ENCODE measurements at regions not wholly inside any gene's neighbourhood (a gene's known extent, or its start where the extent isn't known, plus 50 kb on each side); places are given as distances from the start of the nearest gene placed in this dataset.
"Not testable (repeated sequence)": the region's sequence is repeated elsewhere in the genome, so short reads cannot be mapped to it uniquely, and the experiment has no call there.

DNA sequence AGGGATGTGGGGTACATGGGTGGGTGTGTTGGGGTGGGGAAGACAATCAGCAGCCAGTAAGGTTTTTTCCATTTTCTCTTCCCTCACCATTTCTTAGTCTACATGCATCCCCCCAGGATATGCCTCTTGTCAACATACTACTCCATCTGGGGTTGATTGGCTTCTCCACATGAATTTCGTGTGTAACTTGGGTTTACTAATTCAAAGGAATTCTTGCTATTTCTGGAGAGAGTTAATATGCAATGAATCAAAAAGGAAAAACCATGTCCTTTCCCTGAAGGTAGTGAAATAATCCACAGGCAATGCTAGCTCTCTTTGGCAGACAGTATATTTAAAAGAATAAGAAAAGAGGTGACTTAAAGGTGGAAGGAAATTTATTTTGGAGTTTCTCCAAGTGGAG, 198.4 kb downstream of the EBLN2 start:
- no peak for DNase-seq
- Histone ChIP-seq H3K4me3 (no peak overlapping the region), H3K36me3 (no peaks in the 10 kb centered on the region), H3K4me1 (peaks cover 0 to 7% (median 0%) of the 10 kb centered on the region in 4 donors), H3K27ac (no peak overlapping the region), H3K9me3 (no peaks in the 10 kb centered on the region), H3K27me3 (no peaks in the 10 kb centered on the region)
- intact Hi-C loops (cut with DNase I) = no loop called here
- TF ChIP-seq EP300 (IDR thresholded peaks at IDR 0.05) (no peak), POLR2AphosphoS5 (IDR thresholded peaks at IDR 0.05) (no peak), POLR2A (IDR thresholded peaks at IDR 0.05) (no peak)
- TF ChIP-seq, protein P1, sequence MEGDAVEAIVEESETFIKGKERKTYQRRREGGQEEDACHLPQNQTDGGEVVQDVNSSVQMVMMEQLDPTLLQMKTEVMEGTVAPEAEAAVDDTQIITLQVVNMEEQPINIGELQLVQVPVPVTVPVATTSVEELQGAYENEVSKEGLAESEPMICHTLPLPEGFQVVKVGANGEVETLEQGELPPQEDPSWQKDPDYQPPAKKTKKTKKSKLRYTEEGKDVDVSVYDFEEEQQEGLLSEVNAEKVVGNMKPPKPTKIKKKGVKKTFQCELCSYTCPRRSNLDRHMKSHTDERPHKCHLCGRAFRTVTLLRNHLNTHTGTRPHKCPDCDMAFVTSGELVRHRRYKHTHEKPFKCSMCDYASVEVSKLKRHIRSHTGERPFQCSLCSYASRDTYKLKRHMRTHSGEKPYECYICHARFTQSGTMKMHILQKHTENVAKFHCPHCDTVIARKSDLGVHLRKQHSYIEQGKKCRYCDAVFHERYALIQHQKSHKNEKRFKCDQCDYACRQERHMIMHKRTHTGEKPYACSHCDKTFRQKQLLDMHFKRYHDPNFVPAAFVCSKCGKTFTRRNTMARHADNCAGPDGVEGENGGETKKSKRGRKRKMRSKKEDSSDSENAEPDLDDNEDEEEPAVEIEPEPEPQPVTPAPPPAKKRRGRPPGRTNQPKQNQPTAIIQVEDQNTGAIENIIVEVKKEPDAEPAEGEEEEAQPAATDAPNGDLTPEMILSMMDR (IDR thresholded peaks at IDR 0.05) = no peak
- WGBS, 2 donors = 67 to 75% methylated on average over 1 of the region's 1 CpG

GRCh38 chr3:73266558-73266957, 205.1 kb downstream of the EBLN2 start:
- H3K27me3 ChIP-seq; H3K4me3 ChIP-seq; DNase-seq; H3K4me1 ChIP-seq; H3K9me3 ChIP-seq; intact Hi-C loops (cut with DNase I); H3K36me3 ChIP-seq; H3K27ac ChIP-seq: not testable (repeated sequence)
- WGBS, 2 donors = 93 to 98% methylated on average over 1 of the region's 1 CpG

DNA sequence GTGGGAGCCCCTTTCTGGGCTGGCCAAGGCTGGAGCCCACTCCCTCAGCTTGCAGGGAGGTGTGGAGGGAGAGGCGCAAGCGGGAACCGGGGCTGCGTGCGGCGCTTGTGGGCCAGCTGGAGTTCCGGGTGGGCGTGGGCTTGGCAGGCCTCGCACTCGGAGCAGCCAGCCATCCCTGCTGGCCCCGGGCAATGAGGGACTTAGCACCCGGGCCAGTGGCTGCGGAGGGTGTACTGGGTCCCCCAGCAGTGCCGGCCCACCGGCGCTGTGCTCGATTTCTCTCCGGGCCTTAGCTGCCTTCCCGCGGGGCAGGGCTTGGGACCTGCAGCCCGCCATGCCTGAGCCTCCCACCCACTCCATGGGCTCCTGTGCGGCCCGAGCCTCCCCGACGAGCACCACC, 207.7 kb downstream of the EBLN2 start:
- H3K27me3 ChIP-seq; H3K4me3 ChIP-seq; H3K36me3 ChIP-seq; intact Hi-C loops (cut with DNase I); H3K27ac ChIP-seq; H3K9me3 ChIP-seq; H3K4me1 ChIP-seq; DNase-seq: not testable (repeated sequence)
- 91 to 94% methylated on average over 25 of the region's 25 CpGs for WGBS, 2 donors

GRCh38 chr3:73270839-73271483, 209.5 kb downstream of the EBLN2 start:
- 58 to 76% methylated on average over 2 of the region's 2 CpGs for WGBS, 2 donors
- H3K27ac ChIP-seq = no peak overlapping the region
- no peak for DNase-seq
- no peak overlapping the region for H3K4me3 ChIP-seq
- H3K4me1 ChIP-seq = no peaks in the 10 kb centered on the region
- no peaks in the 10 kb centered on the region for H3K36me3 ChIP-seq
- no peak for TF ChIP-seq POLR2AphosphoS5 (IDR thresholded peaks at IDR 0.05)
- H3K9me3 ChIP-seq = peaks cover 0 to 2% (median 0%) of the 10 kb centered on the region in 4 donors
- intact Hi-C loops (cut with DNase I) = no loop called here
- no peaks in the 10 kb centered on the region for H3K27me3 ChIP-seq

DNA sequence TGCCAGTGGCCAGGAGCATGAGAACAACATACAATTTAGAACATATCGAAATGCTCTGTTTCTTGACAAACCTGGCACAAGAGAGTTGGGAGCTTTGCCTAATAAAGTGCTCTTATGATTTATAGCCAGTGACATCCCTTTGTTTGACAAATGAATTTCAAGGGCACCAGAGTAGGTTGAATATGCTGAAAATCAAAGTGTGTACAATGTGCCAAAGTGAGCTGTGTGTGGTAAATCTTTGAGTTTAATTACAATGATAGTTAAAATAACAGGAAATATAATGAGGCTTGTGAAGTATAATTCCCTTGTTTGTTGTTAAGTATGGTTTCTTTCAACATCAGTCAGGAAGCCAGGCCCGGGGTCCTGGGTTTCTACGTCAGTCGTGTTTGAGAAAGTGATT, 211.9 kb downstream of the EBLN2 start:
- H3K4me3 ChIP-seq = no peak overlapping the region
- H3K4me1 ChIP-seq = no peaks in the 10 kb centered on the region
- H3K27me3 ChIP-seq = no peaks in the 10 kb centered on the region
- intact Hi-C loops (cut with DNase I) = no loop called here
- H3K9me3 ChIP-seq = no peaks in the 10 kb centered on the region
- no peaks in the 10 kb centered on the region for H3K36me3 ChIP-seq
- DNase-seq = no peak
- H3K27ac ChIP-seq = no peak overlapping the region
- 81 to 86% methylated on average over 4 of the region's 4 CpGs for WGBS, 2 donors
- no peak for TF ChIP-seq EP300 (IDR thresholded peaks at IDR 0.05)
- TF ChIP-seq POLR2A (IDR thresholded peaks at IDR 0.05) = no peak

DNA sequence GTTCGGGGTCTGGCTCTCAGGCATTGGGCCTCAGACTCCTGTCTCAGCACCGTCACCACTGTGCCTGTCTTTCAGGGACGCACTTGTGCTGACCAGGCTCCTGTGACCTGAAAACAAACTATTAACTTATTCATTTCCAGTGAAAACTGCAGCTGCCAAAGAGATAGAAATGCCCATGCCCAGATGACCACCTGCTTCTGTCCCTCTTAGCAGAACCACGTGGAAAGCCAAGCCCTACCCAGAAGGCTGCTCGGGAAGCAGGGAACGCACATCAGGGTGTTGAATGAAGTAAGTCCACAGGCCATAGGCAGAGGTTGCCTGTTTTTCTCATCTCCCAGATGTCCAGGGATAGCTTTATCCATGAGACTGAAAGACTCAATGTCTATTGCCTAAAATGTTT, 219.3 kb downstream of the EBLN2 start:
- no peak overlapping the region for H3K27ac ChIP-seq
- no peaks in the 10 kb centered on the region for H3K9me3 ChIP-seq
- no peaks in the 10 kb centered on the region for H3K36me3 ChIP-seq
- TF ChIP-seq EP300 (IDR thresholded peaks at IDR 0.05) = no peak
- TF ChIP-seq, protein P1 (IDR thresholded peaks at IDR 0.05) = no peak
- TF ChIP-seq POLR2A (IDR thresholded peaks at IDR 0.05) = no peak
- no peak for TF ChIP-seq POLR2AphosphoS5 (IDR thresholded peaks at IDR 0.05)
- WGBS, 2 donors = 69 to 77% methylated on average over 6 of the region's 6 CpGs
- no peaks in the 10 kb centered on the region for H3K4me1 ChIP-seq
- intact Hi-C loops (cut with DNase I) = no loop called here
- no peak overlapping the region for H3K4me3 ChIP-seq
- no peak for DNase-seq
- H3K27me3 ChIP-seq = no peaks in the 10 kb centered on the region

DNA sequence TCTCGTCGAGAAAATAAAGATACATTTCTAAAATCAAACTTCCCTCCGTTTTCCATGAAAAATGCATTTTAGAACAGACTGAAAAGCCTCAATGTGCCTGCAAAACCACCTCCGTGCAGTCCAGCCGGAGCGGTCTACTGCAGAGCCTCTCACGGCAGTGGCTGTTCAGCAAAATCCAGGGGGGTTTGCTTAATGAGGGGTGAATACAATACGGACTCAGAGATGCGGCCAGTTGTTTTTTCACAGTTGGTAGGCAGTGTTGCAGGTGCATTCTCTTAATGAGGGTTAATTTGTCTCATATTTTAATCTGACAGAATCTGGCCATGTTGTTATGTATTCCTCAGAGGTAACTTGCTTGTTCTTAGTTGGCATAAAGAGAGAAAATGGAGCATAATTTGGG, 223.0 kb downstream of the EBLN2 start:
- Histone ChIP-seq H3K27ac (no peak overlapping the region), H3K4me3 (no peak overlapping the region), H3K27me3 (no peaks in the 10 kb centered on the region), H3K36me3 (no peaks in the 10 kb centered on the region), H3K9me3 (no peaks in the 10 kb centered on the region), H3K4me1 (no peaks in the 10 kb centered on the region)
- TF ChIP-seq, protein P1 (IDR thresholded peaks at IDR 0.05) = no peak
- TF ChIP-seq POLR2A (IDR thresholded peaks at IDR 0.05) (no peak), EP300 (IDR thresholded peaks at IDR 0.05) (no peak), POLR2AphosphoS5 (IDR thresholded peaks at IDR 0.05) (no peak)
- 92 to 94% methylated on average over 9 of the region's 9 CpGs for whole genome bisulfite sequencing, 2 donors
- DNase-seq = no peak
- intact Hi-C loops (cut with DNase I) = no loop called here
